ENCODE measurements at regions not wholly inside any gene's neighbourhood (a gene's known extent, or its start where the extent isn't known, plus 50 kb on each side); places are given as distances from the start of the nearest gene placed in this dataset.

DNA sequence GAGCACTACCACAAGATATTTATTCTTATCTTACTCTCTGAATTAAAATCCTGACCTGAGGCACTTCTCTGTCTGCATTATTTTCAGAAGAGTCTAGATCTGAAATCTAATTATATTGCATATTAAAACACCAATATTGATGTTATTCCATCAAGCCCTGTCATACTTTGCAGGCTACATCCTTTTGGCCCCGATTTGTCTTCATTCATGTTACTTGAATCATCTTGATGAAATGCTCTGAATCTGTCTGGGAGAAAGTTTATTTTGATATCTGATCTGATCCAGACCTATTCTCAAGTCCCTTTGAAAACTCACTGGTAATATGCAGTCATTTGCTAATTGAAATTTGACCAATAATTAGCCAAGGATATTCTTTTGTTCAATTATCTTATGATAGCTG lies 79.9 kb downstream of the BBS10 start:
- no peak for TF ChIP-seq REST (IDR thresholded peaks at IDR 0.05; ENCODE audit: low read depth)
- TF ChIP-seq CEBPB (IDR thresholded peaks at IDR 0.05): no peak
- TF ChIP-seq USF1 (IDR thresholded peaks at IDR 0.05): no peak

GRCh38 chr12:76266797-76267196 lies 81.4 kb downstream of the BBS10 start:
- no peak for TF ChIP-seq CEBPB (IDR thresholded peaks at IDR 0.05)

DNA sequence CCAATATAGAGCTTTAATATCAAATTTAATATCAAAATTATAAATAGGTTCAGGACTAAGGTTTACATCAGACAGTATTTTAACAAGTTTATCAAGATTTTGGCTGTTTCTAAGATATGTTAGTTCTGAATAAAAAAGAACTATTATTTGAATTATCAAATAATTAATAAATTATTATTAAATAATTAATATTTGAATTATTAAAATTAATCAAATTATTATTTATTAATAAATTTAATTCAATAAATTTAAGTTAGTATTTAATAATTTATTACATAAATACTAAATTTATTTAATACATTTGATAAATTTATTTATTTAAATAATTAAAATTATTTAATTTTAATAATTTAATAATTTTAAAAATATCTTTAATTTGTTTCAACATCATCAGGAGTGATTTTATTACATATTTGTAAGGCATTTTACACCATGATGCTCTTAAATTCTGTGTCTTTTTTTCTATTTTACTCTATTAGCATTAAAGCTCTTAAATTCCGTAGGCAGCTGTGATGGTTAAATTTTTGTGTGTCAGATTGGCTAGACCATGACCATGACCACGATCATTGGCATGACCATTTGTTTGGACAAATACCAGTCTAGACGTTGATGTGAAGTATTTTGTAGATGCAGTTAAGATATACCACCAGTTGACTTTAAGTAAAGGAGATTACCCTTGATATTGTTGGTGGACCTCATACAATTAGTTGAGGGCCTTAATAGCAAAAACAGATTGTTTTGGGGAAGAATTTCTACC lies 82.6 kb downstream of the BBS10 start:
- TF ChIP-seq CEBPB (IDR thresholded peaks at IDR 0.05): no peak
- TF ChIP-seq CREB1 (IDR thresholded peaks at IDR 0.05; ENCODE audit: low read depth): no peak
- TF ChIP-seq NFIC (IDR thresholded peaks at IDR 0.05): no peak
- TF ChIP-seq TEAD4 (IDR thresholded peaks at IDR 0.05): no peak
- TF ChIP-seq EP300 (IDR thresholded peaks at IDR 0.05; ENCODE audit: borderline replicate concordance): no peak
- TF ChIP-seq RAD21 (IDR thresholded peaks at IDR 0.05; ENCODE audit: low read depth): no peak
- TF ChIP-seq, protein P1, sequence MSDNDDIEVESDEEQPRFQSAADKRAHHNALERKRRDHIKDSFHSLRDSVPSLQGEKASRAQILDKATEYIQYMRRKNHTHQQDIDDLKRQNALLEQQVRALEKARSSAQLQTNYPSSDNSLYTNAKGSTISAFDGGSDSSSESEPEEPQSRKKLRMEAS (IDR thresholded peaks at IDR 0.05): no peak
- TF ChIP-seq TCF12 (IDR thresholded peaks at IDR 0.05; ENCODE audit: low read depth): no peak
- no peak for TF ChIP-seq YY1 (IDR thresholded peaks at IDR 0.05; ENCODE audit: low read depth)
- no peak for TF ChIP-seq FOXM1 (IDR thresholded peaks at IDR 0.05; ENCODE audit: borderline replicate concordance, low read depth)

GRCh38 chr12:76264611-76265012 lies 83.6 kb downstream of the BBS10 start:
- no peak for TF ChIP-seq RAD21 (IDR thresholded peaks at IDR 0.05; ENCODE audit: low read depth)
- no peak for TF ChIP-seq EGR1 (IDR thresholded peaks at IDR 0.05)
- TF ChIP-seq, protein P1 (IDR thresholded peaks at IDR 0.05): no peak
- no peak for TF ChIP-seq ZBTB7A (IDR thresholded peaks at IDR 0.05; ENCODE audit: low read depth)

DNA sequence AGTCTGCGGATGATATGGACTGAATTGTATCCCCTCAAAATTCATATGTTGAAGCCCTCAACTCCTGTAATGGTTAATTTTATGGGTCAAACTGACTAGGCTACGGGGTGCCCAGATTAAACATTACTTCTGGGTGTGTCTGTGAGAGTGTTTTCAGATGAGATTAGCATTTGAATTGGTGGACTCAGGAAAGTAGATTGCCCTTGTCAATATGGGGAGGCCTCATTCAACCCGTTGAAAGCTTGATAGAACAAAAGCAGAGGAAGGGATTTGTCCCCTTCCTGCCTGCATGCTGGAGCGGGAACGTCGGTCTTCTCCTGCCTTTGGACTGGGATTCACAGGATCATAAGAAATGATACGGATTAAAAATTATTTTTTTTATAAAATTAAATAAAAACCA lies 84.5 kb downstream of the BBS10 start:
- no peak for TF ChIP-seq REST (IDR thresholded peaks at IDR 0.05; ENCODE audit: low read depth)
- TF ChIP-seq EGR1 (IDR thresholded peaks at IDR 0.05): no peak
- no peak for TF ChIP-seq TEAD4 (IDR thresholded peaks at IDR 0.05)
- no peak for TF ChIP-seq ZBTB7A (IDR thresholded peaks at IDR 0.05; ENCODE audit: low read depth)
- TF ChIP-seq CREB1 (IDR thresholded peaks at IDR 0.05; ENCODE audit: low read depth): no peak
- TF ChIP-seq TAF1 (IDR thresholded peaks at IDR 0.05; ENCODE audit: low read depth): no peak
- no peak for TF ChIP-seq RAD21 (IDR thresholded peaks at IDR 0.05; ENCODE audit: low read depth)
- TF ChIP-seq NFIC (IDR thresholded peaks at IDR 0.05): no peak
- TF ChIP-seq FOXM1 (IDR thresholded peaks at IDR 0.05; ENCODE audit: borderline replicate concordance, low read depth): no peak
- TF ChIP-seq USF1 (IDR thresholded peaks at IDR 0.05): no peak
- TF ChIP-seq, protein P1 (IDR thresholded peaks at IDR 0.05): no peak
- no peak for TF ChIP-seq CEBPB (IDR thresholded peaks at IDR 0.05)
- no peak for TF ChIP-seq EP300 (IDR thresholded peaks at IDR 0.05; ENCODE audit: borderline replicate concordance)
- no peak for TF ChIP-seq YY1 (IDR thresholded peaks at IDR 0.05; ENCODE audit: low read depth)
- TF ChIP-seq TCF12 (IDR thresholded peaks at IDR 0.05; ENCODE audit: low read depth): no peak

GRCh38 chr12:76260390-76260748 lies 87.8 kb downstream of the BBS10 start:
- TF ChIP-seq TCF12 (IDR thresholded peaks at IDR 0.05; ENCODE audit: low read depth): no peak
- TF ChIP-seq EGR1 (IDR thresholded peaks at IDR 0.05): no peak
- TF ChIP-seq NFIC (IDR thresholded peaks at IDR 0.05): no peak
- no peak for TF ChIP-seq USF1 (IDR thresholded peaks at IDR 0.05)
- TF ChIP-seq YY1 (IDR thresholded peaks at IDR 0.05; ENCODE audit: low read depth): no peak
- no peak for TF ChIP-seq TEAD4 (IDR thresholded peaks at IDR 0.05)
- no peak for TF ChIP-seq ZBTB7A (IDR thresholded peaks at IDR 0.05; ENCODE audit: low read depth)
- no peak for TF ChIP-seq RAD21 (IDR thresholded peaks at IDR 0.05; ENCODE audit: low read depth)
- TF ChIP-seq TAF1 (IDR thresholded peaks at IDR 0.05; ENCODE audit: low read depth): no peak
- no peak for TF ChIP-seq CREB1 (IDR thresholded peaks at IDR 0.05; ENCODE audit: low read depth)
- no peak for TF ChIP-seq FOXM1 (IDR thresholded peaks at IDR 0.05; ENCODE audit: borderline replicate concordance, low read depth)
- no peak for TF ChIP-seq REST (IDR thresholded peaks at IDR 0.05; ENCODE audit: low read depth)
- no peak for TF ChIP-seq EP300 (IDR thresholded peaks at IDR 0.05; ENCODE audit: borderline replicate concordance)
- no peak for TF ChIP-seq CEBPB (IDR thresholded peaks at IDR 0.05)
- TF ChIP-seq, protein P1 (IDR thresholded peaks at IDR 0.05): no peak
